ENCODE measurements at regions not wholly inside any gene's neighbourhood (a gene's known extent, or its start where the extent isn't known, plus 50 kb on each side); places are given as distances from the start of the nearest gene placed in this dataset.

- H3K4me3 Mint-ChIP-seq = no peak overlapping the region
- H3K4me1 Mint-ChIP-seq = no peaks in the 10 kb centered on the region
- CTCF ChIA-PET = no interaction called here
- ATAC-seq = no peak
- H3K36me3 Mint-ChIP-seq = no peaks in the 10 kb centered on the region
- H3K27me3 Mint-ChIP-seq = no peaks in the 10 kb centered on the region
- peaks cover 6% of the 10 kb centered on the region for H3K9me3 Mint-ChIP-seq (ENCODE audit: low read depth)
- H3K27ac Mint-ChIP-seq = no peak overlapping the region
- DNase-seq = no peak
Observed at GRCh38 chr12:127649961-127650360, 617.0 kb upstream of the TMEM132C start.

GRCh38 chr12:127650626-127651025 is 616.3 kb upstream of the TMEM132C start:
- DNase-seq (no peak), ATAC-seq (no peak)
- Mint-ChIP-seq H3K36me3 (no peaks in the 10 kb centered on the region), H3K9me3 (ENCODE audit: low read depth) (peaks cover 6% of the 10 kb centered on the region), H3K4me1 (no peaks in the 10 kb centered on the region), H3K27ac (no peak overlapping the region), H3K27me3 (no peaks in the 10 kb centered on the region), H3K4me3 (no peak overlapping the region)
- CTCF ChIA-PET = no interaction called here

- Mint-ChIP-seq H3K9me3 (ENCODE audit: low read depth) (peaks cover 6% of the 10 kb centered on the region), H3K27ac (no peak overlapping the region), H3K36me3 (no peaks in the 10 kb centered on the region), H3K27me3 (no peaks in the 10 kb centered on the region), H3K4me3 (no peak overlapping the region), H3K4me1 (no peaks in the 10 kb centered on the region)
- no peak for ATAC-seq
- DNase-seq = no peak
- CTCF ChIA-PET = no interaction called here
Observed at GRCh38 chr12:127652281-127652680, 614.7 kb upstream of the TMEM132C start.

GRCh38 chr12:127654383-127654985 is 612.5 kb upstream of the TMEM132C start:
- H3K4me3 Mint-ChIP-seq = no peak overlapping the region
- H3K36me3 Mint-ChIP-seq = no peaks in the 10 kb centered on the region
- peaks cover 6% of the 10 kb centered on the region for H3K9me3 Mint-ChIP-seq (ENCODE audit: low read depth)
- no peaks in the 10 kb centered on the region for H3K27me3 Mint-ChIP-seq
- no peak overlapping the region for H3K27ac Mint-ChIP-seq
- CTCF ChIA-PET = no interaction called here
- H3K4me1 Mint-ChIP-seq = no peaks in the 10 kb centered on the region
- DNase-seq = no peak
- ATAC-seq = no peak

DNA sequence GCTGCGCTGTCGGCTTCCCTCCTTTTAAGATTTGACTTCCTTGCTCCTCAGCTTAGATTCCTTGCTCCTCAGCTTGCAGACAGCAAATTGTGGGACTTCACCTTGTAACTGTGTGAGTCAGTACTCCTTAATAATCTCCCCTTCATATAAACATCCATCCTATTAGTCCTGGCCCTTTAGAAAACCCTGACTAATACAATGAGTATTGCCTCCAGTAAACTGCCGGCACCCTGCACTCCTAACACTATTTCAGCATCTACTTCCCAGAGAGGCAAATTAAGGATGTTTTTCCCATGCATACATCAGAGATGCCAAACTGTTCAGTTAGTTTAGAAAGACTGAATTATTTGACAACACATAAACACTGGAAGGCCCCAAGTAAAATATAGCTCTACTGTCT is 611.3 kb upstream of the TMEM132C start:
- H3K27ac Mint-ChIP-seq = no peak overlapping the region
- no peak for ATAC-seq
- CTCF ChIA-PET = no interaction called here
- H3K4me3 Mint-ChIP-seq = no peak overlapping the region
- peaks cover 6% of the 10 kb centered on the region for H3K9me3 Mint-ChIP-seq (ENCODE audit: low read depth)
- H3K4me1 Mint-ChIP-seq = no peaks in the 10 kb centered on the region
- no peaks in the 10 kb centered on the region for H3K36me3 Mint-ChIP-seq
- no peaks in the 10 kb centered on the region for H3K27me3 Mint-ChIP-seq
- no peak for DNase-seq

- no peak for ATAC-seq
- Mint-ChIP-seq H3K27me3 (no peaks in the 10 kb centered on the region), H3K36me3 (no peaks in the 10 kb centered on the region), H3K4me1 (no peaks in the 10 kb centered on the region), H3K9me3 (ENCODE audit: low read depth) (peaks cover 4% of the 10 kb centered on the region), H3K27ac (no peak overlapping the region), H3K4me3 (no peak overlapping the region)
- DNase-seq = no peak
- CTCF ChIA-PET = no interaction called here
Observed at GRCh38 chr12:127656266-127656665, 610.7 kb upstream of the TMEM132C start.

DNA sequence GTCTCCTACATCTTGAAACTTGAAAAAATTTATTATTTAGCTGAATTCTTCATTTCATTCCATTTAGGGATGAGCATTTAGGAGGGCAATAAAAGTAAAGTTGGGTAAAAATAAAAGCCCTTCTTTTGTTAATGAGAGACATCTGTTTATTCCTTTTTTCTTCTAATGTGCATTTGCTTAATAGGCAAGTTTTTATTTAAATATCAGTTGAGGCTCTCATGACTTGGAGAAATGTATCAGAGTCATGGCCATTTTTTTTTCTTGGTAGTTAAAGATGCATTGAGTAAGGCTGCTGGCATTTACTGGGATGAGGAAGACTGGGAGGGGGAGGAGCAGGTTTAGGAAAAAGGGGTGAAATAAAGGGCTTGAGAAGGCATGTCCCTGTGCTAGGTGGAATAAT is 609.9 kb upstream of the TMEM132C start:
- Mint-ChIP-seq H3K27me3 (no peaks in the 10 kb centered on the region), H3K4me3 (no peak overlapping the region), H3K9me3 (ENCODE audit: low read depth) (peaks cover 3% of the 10 kb centered on the region), H3K36me3 (no peaks in the 10 kb centered on the region), H3K4me1 (no peaks in the 10 kb centered on the region), H3K27ac (no peak overlapping the region)
- no peak for DNase-seq
- ATAC-seq = no peak
- CTCF ChIA-PET = no interaction called here

DNA sequence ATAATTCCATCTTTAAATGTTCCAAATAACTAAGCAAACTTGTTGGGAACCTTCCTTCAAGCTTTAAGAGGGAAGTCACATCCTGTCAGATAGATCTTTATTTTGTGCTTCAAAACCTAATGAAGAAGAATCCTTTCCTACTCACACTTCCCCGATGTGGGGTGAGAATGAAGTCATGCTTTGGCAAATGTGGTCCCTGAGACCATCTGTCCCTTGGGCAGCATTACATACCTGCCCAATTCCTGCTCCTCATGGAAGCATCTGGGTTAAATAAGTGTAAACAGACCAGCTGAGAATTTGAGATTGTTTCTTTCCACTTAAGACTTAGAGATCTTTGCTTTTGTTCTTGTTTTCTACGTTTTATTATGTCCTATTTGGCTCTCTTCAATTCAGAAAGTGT is 606.0 kb upstream of the TMEM132C start:
- ATAC-seq (no peak), DNase-seq (no peak)
- Mint-ChIP-seq H3K27me3 (no peaks in the 10 kb centered on the region), H3K4me3 (no peak overlapping the region), H3K27ac (no peak overlapping the region), H3K4me1 (no peaks in the 10 kb centered on the region), H3K9me3 (ENCODE audit: low read depth) (no peaks in the 10 kb centered on the region), H3K36me3 (no peaks in the 10 kb centered on the region)
- CTCF ChIA-PET = no interaction called here

GRCh38 chr12:127663716-127664115 is 603.3 kb upstream of the TMEM132C start:
- no peak overlapping the region for H3K27ac Mint-ChIP-seq
- no peak overlapping the region for H3K4me3 Mint-ChIP-seq
- no peaks in the 10 kb centered on the region for H3K4me1 Mint-ChIP-seq
- H3K9me3 Mint-ChIP-seq (ENCODE audit: low read depth) = no peaks in the 10 kb centered on the region
- DNase-seq (no peak), ATAC-seq (no peak)
- CTCF ChIA-PET = interaction anchor here (1.0 kb wide), 1 partner anchor 14 kb away, joined by 3 read pairs; no protein-coding TSS in a partner anchor
- no peaks in the 10 kb centered on the region for H3K27me3 Mint-ChIP-seq
- H3K36me3 Mint-ChIP-seq = no peaks in the 10 kb centered on the region

DNA sequence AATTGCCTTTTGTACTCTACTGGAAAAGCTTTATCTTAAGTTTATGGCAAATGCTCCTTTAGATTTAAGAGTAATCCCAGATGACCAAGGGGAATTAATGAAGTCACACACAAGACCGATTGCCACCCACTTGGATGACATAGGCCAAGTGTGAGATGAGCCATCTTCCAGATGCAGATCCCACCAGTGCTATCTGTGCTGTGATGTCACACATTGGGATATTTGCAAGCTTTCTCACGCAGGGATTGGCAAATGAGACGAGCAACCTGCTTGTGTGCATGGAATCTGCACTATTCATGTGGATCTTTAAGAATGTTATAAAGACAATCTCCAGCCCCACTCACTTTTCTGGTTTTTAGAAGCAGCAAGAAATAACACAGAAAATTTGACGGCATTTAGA is 602.1 kb upstream of the TMEM132C start:
- DNase-seq (no peak), ATAC-seq (no peak)
- Mint-ChIP-seq H3K27me3 (no peaks in the 10 kb centered on the region), H3K36me3 (no peaks in the 10 kb centered on the region), H3K4me3 (no peak overlapping the region), H3K27ac (no peak overlapping the region), H3K4me1 (no peaks in the 10 kb centered on the region), H3K9me3 (ENCODE audit: low read depth) (no peaks in the 10 kb centered on the region)
- CTCF ChIA-PET = no interaction called here

DNA sequence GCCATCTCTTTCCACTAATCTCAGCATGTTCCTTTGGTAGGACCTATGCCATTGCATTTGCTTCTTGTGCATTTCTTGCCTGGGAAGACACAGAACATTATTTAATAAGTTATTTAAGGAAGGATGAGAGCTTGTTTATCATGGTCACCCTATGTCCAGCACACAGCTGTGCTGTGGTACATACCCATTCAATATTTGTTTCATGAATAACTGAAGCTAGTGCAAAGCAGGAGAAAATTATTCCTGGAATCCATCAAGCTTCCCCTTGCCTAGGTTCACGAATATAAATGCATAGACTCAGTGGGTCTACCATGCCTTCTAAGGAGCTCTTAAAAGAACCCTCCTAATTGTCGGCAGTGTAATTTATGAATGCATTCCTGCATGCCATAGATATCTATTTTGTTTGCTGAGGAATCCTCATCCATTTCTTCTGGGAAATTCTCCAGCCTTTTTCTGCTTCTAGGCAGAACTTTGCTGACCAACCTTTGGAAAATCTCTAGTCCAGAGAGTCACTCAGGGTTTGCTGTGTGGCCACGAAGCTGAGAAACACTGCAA is 599.8 kb upstream of the TMEM132C start:
- no peaks in the 10 kb centered on the region for H3K36me3 Mint-ChIP-seq
- H3K27ac Mint-ChIP-seq = no peak overlapping the region
- ATAC-seq (no peak), DNase-seq (no peak)
- H3K4me1 Mint-ChIP-seq = no peaks in the 10 kb centered on the region
- H3K9me3 Mint-ChIP-seq (ENCODE audit: low read depth) = no peaks in the 10 kb centered on the region
- no peak overlapping the region for H3K4me3 Mint-ChIP-seq
- H3K27me3 Mint-ChIP-seq = no peaks in the 10 kb centered on the region
- CTCF ChIA-PET = interaction anchor here (1.6 kb wide), 1 partner anchor 10 kb away, joined by 5 read pairs; no protein-coding TSS in a partner anchor

- H3K27ac Mint-ChIP-seq = no peak overlapping the region
- no peaks in the 10 kb centered on the region for H3K36me3 Mint-ChIP-seq
- H3K4me1 Mint-ChIP-seq = no peaks in the 10 kb centered on the region
- no peaks in the 10 kb centered on the region for H3K9me3 Mint-ChIP-seq (ENCODE audit: low read depth)
- H3K27me3 Mint-ChIP-seq = no peaks in the 10 kb centered on the region
- no peak overlapping the region for H3K4me3 Mint-ChIP-seq
- DNase-seq (no peak), ATAC-seq (no peak)
- CTCF ChIA-PET = no interaction called here
Observed at GRCh38 chr12:127670294-127670693, 596.7 kb upstream of the TMEM132C start.

DNA sequence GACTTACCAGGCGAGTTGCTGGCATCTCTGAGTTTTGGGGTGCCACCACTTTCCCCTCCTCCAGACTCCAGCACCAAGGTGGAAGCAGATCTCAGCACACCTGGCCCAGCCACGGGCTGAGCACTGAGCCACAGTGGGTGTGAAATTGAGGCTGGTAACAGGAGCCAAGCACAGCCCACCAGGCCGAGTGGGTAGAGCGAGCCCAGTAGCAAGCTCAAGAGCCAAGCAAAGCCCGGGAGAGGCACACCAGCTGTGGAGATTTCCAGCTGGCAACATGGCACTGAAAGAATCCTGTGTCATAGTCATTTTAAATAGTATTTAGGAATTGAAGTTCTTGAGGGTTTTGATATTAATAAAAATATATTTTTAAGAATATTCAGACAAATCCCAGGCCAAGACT is 596.2 kb upstream of the TMEM132C start:
- Mint-ChIP-seq H3K9me3 (ENCODE audit: low read depth) (no peaks in the 10 kb centered on the region), H3K4me1 (no peaks in the 10 kb centered on the region), H3K27me3 (no peaks in the 10 kb centered on the region), H3K4me3 (no peak overlapping the region), H3K27ac (no peak overlapping the region), H3K36me3 (no peaks in the 10 kb centered on the region)
- CTCF ChIA-PET = no interaction called here
- no peak for DNase-seq
- ATAC-seq = no peak

- Mint-ChIP-seq H3K27me3 (no peaks in the 10 kb centered on the region), H3K4me1 (no peaks in the 10 kb centered on the region), H3K27ac (no peak overlapping the region), H3K9me3 (ENCODE audit: low read depth) (no peaks in the 10 kb centered on the region), H3K4me3 (no peak overlapping the region), H3K36me3 (no peaks in the 10 kb centered on the region)
- DNase-seq (no peak), ATAC-seq (no peak)
- CTCF ChIA-PET = interaction anchor here (1.2 kb wide), 1 partner anchor 10 kb away, joined by 3 read pairs; no protein-coding TSS in a partner anchor
Observed at GRCh38 chr12:127675936-127676335, 591.0 kb upstream of the TMEM132C start.

Data from activated CD8-positive, alpha-beta memory T cell treated with anti-CD3 and anti-CD28 coated beads, Interleukin-2, amount 10 ng/mL, durations not matched to agents 7 days and 5 days (primary cell).